ENCODE measurements at regions not wholly inside any gene's neighbourhood (a gene's known extent, or its start where the extent isn't known, plus 50 kb on each side); places are given as distances from the start of the nearest gene placed in this dataset.

GRCh38 chr15:66836231-66837030 is 134.4 kb downstream of the SMAD6 start:
- H3K4me3 Mint-ChIP-seq, result no peak overlapping the region
- ChIA-PET CTCF (interaction anchor here (1.4 to 4.4 kb wide), 3 partner anchors 16 to 129 kb away, joined by 7 to 33 read pairs (median 10); no protein-coding TSS in a partner anchor), POLR2A (no interaction called here)
- no peak overlapping the region for H3K27ac Mint-ChIP-seq
- H3K4me1 Mint-ChIP-seq, result peaks cover 38% of the 10 kb centered on the region
- peaks cover 16% of the 10 kb centered on the region for H3K27me3 Mint-ChIP-seq (ENCODE audit: low read depth)
- ATAC-seq (no peak), DNase-seq (ENCODE audit: low spot score) (no peak)
- no peaks in the 10 kb centered on the region for H3K36me3 Mint-ChIP-seq
- H3K9me3 Mint-ChIP-seq, result peaks cover 6% of the 10 kb centered on the region; the same call in 1 of the 2 replicates
- TF ChIP-seq OVOL2 (CRISPR knock-in tag; IDR thresholded peaks at IDR 0.05; ENCODE audit: borderline replicate concordance) (no peak), ERG (CRISPR knock-in tag; IDR thresholded peaks at IDR 0.05) (no peak), FOXP4 (CRISPR knock-in tag; IDR thresholded peaks at IDR 0.05) (no peak), JUN (CRISPR knock-in tag; IDR thresholded peaks at IDR 0.05) (no peak), GABPB1 (CRISPR knock-in tag; IDR thresholded peaks at IDR 0.05) (no peak), NR1H2 (CRISPR knock-in tag; IDR thresholded peaks at IDR 0.05) (no peak), SMAD4 (CRISPR knock-in tag; IDR thresholded peaks at IDR 0.05) (no peak), NFYB (CRISPR knock-in tag; conservative IDR thresholded peaks at IDR 0.05; ENCODE audit: low read depth) (no peak), TEAD1 (CRISPR knock-in tag; IDR thresholded peaks at IDR 0.05) (no peak), JAZF1 (CRISPR knock-in tag; IDR thresholded peaks at IDR 0.05) (no peak), E2F5 (CRISPR knock-in tag; IDR thresholded peaks at IDR 0.05) (no peak)
- TF ChIP-seq, protein P1, sequence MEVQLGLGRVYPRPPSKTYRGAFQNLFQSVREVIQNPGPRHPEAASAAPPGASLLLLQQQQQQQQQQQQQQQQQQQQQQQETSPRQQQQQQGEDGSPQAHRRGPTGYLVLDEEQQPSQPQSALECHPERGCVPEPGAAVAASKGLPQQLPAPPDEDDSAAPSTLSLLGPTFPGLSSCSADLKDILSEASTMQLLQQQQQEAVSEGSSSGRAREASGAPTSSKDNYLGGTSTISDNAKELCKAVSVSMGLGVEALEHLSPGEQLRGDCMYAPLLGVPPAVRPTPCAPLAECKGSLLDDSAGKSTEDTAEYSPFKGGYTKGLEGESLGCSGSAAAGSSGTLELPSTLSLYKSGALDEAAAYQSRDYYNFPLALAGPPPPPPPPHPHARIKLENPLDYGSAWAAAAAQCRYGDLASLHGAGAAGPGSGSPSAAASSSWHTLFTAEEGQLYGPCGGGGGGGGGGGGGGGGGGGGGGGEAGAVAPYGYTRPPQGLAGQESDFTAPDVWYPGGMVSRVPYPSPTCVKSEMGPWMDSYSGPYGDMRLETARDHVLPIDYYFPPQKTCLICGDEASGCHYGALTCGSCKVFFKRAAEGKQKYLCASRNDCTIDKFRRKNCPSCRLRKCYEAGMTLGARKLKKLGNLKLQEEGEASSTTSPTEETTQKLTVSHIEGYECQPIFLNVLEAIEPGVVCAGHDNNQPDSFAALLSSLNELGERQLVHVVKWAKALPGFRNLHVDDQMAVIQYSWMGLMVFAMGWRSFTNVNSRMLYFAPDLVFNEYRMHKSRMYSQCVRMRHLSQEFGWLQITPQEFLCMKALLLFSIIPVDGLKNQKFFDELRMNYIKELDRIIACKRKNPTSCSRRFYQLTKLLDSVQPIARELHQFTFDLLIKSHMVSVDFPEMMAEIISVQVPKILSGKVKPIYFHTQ (CRISPR knock-in tag; IDR thresholded peaks at IDR 0.05), result no peak
- TF ChIP-seq, protein P2, sequence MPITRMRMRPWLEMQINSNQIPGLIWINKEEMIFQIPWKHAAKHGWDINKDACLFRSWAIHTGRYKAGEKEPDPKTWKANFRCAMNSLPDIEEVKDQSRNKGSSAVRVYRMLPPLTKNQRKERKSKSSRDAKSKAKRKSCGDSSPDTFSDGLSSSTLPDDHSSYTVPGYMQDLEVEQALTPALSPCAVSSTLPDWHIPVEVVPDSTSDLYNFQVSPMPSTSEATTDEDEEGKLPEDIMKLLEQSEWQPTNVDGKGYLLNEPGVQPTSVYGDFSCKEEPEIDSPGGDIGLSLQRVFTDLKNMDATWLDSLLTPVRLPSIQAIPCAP (CRISPR knock-in tag; IDR thresholded peaks at IDR 0.05), result no peak
- TF ChIP-seq, protein P3, sequence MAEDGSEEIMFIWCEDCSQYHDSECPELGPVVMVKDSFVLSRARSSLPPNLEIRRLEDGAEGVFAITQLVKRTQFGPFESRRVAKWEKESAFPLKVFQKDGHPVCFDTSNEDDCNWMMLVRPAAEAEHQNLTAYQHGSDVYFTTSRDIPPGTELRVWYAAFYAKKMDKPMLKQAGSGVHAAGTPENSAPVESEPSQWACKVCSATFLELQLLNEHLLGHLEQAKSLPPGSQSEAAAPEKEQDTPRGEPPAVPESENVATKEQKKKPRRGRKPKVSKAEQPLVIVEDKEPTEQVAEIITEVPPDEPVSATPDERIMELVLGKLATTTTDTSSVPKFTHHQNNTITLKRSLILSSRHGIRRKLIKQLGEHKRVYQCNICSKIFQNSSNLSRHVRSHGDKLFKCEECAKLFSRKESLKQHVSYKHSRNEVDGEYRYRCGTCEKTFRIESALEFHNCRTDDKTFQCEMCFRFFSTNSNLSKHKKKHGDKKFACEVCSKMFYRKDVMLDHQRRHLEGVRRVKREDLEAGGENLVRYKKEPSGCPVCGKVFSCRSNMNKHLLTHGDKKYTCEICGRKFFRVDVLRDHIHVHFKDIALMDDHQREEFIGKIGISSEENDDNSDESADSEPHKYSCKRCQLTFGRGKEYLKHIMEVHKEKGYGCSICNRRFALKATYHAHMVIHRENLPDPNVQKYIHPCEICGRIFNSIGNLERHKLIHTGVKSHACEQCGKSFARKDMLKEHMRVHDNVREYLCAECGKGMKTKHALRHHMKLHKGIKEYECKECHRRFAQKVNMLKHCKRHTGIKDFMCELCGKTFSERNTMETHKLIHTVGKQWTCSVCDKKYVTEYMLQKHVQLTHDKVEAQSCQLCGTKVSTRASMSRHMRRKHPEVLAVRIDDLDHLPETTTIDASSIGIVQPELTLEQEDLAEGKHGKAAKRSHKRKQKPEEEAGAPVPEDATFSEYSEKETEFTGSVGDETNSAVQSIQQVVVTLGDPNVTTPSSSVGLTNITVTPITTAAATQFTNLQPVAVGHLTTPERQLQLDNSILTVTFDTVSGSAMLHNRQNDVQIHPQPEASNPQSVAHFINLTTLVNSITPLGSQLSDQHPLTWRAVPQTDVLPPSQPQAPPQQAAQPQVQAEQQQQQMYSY (CRISPR knock-in tag; IDR thresholded peaks at IDR 0.05), result no peak
